HepG2 (cell line): ENCODE measurements at regions not wholly inside any gene's neighbourhood (a gene's known extent, or its start where the extent isn't known, plus 50 kb on each side); places are given as distances from the start of the nearest gene placed in this dataset.

Experiments used
- ATAC-seq: fragments of 200-7000 bp; cut with Tn5 transposase; 3 replicates; pipeline ENCODE4 v1.9.1; 2020; ENCODE audit warnings: mild to moderate bottlenecking, moderate library complexity
- BruUV-seq: library from RNA; stranded (reverse); fragments of 400-500 nt; replicated peaks from 2 replicates; lab custom pipeline; 2021; lab: Mats Ljungman, UMichigan
- CTCF ChIA-PET: fragments of 300-600 bp; formaldehyde crosslinking; extraction: SDS; loops from one replicate; lab custom pipeline; 2021; ENCODE audit warnings: low total read pairs, inconsistent platforms, low intra/inter-chr PET ratio; lab: Yijun Ruan, JAX
- POLR2A ChIA-PET: fragments of 350-600 bp; sonication (Branson Sonifier 250); formaldehyde crosslinking; loops from one replicate; lab custom pipeline; 2020; ENCODE audit warnings: antibody characterized with exemption, inconsistent platforms; lab: Yijun Ruan, JAX
- DNase-seq: peaks from one replicate; pipeline ENCODE4 v3.0.0-alpha.2; 2015; ENCODE audit warnings: low spot score
- FAIRE-seq: peaks from 3 replicates; lab custom pipeline; 2011; peaks lifted over from hg19 to GRCh38; lab: Jason Lieb, UNC
- H2AFZ ChIP-seq: one replicate; pipeline ENCODE4 v1.6.1; 2011; ENCODE audit warnings: low read length, inconsistent platforms
- H3K27ac ChIP-seq: fragments of 300-600 bp; 3 replicates; pipeline ENCODE4 v1.8.0; 2011; ENCODE audit warnings: mixed run types, mild to moderate bottlenecking, mixed read lengths, low read length, inconsistent platforms; ENCODE audit not compliant: insufficient read depth; ENCODE audit errors: extremely low read length
- H3K27me3 ChIP-seq, 2 experiments: fragments of 200-600 bp in 1 of 2; 2 replicates in 1 of 2; 3 replicates in 1 of 2; pipeline versions ENCODE4 v1.6.0 to v1.8.0; 2011; ENCODE audit warnings: low read length in 2 of 2, mild to moderate bottlenecking in 2 of 2, moderate library complexity in 2 of 2, inconsistent platforms in 1 of 2; ENCODE audit not compliant: insufficient read depth in 2 of 2, control insufficient read depth in 1 of 2
- H3K36me3 ChIP-seq, 2 experiments: fragments of 200-600 bp in 1 of 2; replicated peaks in 1 of 2; 2 replicates in 1 of 2; 3 replicates in 1 of 2; pipeline versions ENCODE4 v1.5.1 to v1.8.0; 2011; ENCODE audit warnings: low read length in 2 of 2, inconsistent platforms in 1 of 2; ENCODE audit not compliant: insufficient read depth in 2 of 2, control insufficient read depth in 1 of 2
- H3K4me1 ChIP-seq: 2 replicates; pipeline ENCODE4 v1.5.1; 2012; ENCODE audit warnings: low read length, inconsistent platforms; ENCODE audit not compliant: insufficient read depth
- H3K4me2 ChIP-seq: 2 replicates; pipeline ENCODE4 v1.6.0; 2011; ENCODE audit warnings: low read depth, low read length, inconsistent platforms
- H3K4me3 ChIP-seq, 3 experiments: fragments of 200-600 bp in 1 of 3; sonication (generic), shearing (Covaris generic) in 1 of 3; replicated peaks in 1 of 3; 2 replicates each; pipeline ENCODE4 v1.5.1; 2011 to 2016; ENCODE audit warnings: low read length in 3 of 3, inconsistent platforms in 2 of 3, low read depth in 2 of 3, mild to moderate bottlenecking in 2 of 3, control low read depth in 1 of 3, mixed read lengths in 1 of 3; ENCODE audit not compliant: insufficient read depth in 1 of 3
- H3K79me2 ChIP-seq: one replicate; pipeline ENCODE4 v1.6.1; 2011; ENCODE audit warnings: low read length, inconsistent platforms; ENCODE audit not compliant: insufficient read depth
- H3K9ac ChIP-seq: 2 replicates; pipeline ENCODE4 v1.6.0; 2011; ENCODE audit warnings: mild to moderate bottlenecking, low read depth, low read length, inconsistent platforms; ENCODE audit not compliant: insufficient read depth
- H3K9me3 ChIP-seq: 2 replicates; pipeline ENCODE4 v1.5.1; 2012; ENCODE audit warnings: mild to moderate bottlenecking, low read length
- H4K20me1 ChIP-seq: 2 replicates; pipeline ENCODE4 v1.6.0; 2011; ENCODE audit warnings: inconsistent platforms, mild to moderate bottlenecking, low read length, moderate library complexity; ENCODE audit not compliant: insufficient read depth
- ADNP ChIP-seq: sonication (generic); formaldehyde crosslinking; IDR thresholded peaks from 2 replicates; pipeline ENCODE4 v1.4.0; 2020; ENCODE audit warnings: missing genetic modification reagents
- CCAR2 ChIP-seq: fragments of 200-400 bp; formaldehyde crosslinking; optimal IDR thresholded peaks from 2 replicates; pipeline ENCODE3; 2018; ENCODE audit warnings: low read depth, mild to moderate bottlenecking, low read length, moderate library complexity
- HNRNPL ChIP-seq: fragments of 200-400 bp; formaldehyde crosslinking; IDR thresholded peaks from 2 replicates; pipeline ENCODE4 v1.6.1; 2017; ENCODE audit warnings: mild to moderate bottlenecking, low read depth, low read length
- KDM6A ChIP-seq: IDR thresholded peaks from 2 replicates; pipeline ENCODE4 v1.6.1; 2016; ENCODE audit warnings: low read depth
- NFE2L2 ChIP-seq: fragments of 150-350 bp; IDR thresholded peaks from 2 replicates; pipeline ENCODE4 v1.6.1; 2014; ENCODE audit warnings: low read length
- NR1H2 ChIP-seq: sonication (generic); formaldehyde crosslinking; IDR thresholded peaks from 2 replicates; pipeline ENCODE4 v1.8.1; 2022; ENCODE audit warnings: low read depth, missing genetic modification reagents, borderline replicate concordance
- RFXANK ChIP-seq: IDR thresholded peaks from 2 replicates; pipeline ENCODE4 v1.6.1; 2016
- SALL1 ChIP-seq: sonication (generic); formaldehyde crosslinking; IDR thresholded peaks from 2 replicates; pipeline ENCODE4 v1.8.0; 2022; ENCODE audit warnings: mild to moderate bottlenecking, missing genetic modification reagents
- ZNF431 ChIP-seq: sonication (generic); formaldehyde crosslinking; IDR thresholded peaks from 2 replicates; pipeline ENCODE4 v1.9.0; 2022; ENCODE audit warnings: missing genetic modification reagents, low read depth, mild to moderate bottlenecking, borderline replicate concordance
- ZNF674 ChIP-seq: sonication (generic); formaldehyde crosslinking; IDR thresholded peaks from 2 replicates; pipeline ENCODE4 v1.5.0; 2020; ENCODE audit warnings: low read depth, mild to moderate bottlenecking, missing genetic modification reagents
- WGBS: methylation state at CpG from one replicate; pipeline ENCODE4 v1.1.6; 2017; ENCODE audit warnings: low lambda C conversion rate; 5-methylcytosine and 5-hydroxymethylcytosine counted together
- in situ Hi-C: cut with HindIII; loops from 2 replicates; pipeline ENCODE4 v1.10.0; 2017; ENCODE audit warnings: low pct_unique_long_range_greater_than_20kb; ENCODE audit not compliant: extremely low pct_ligation_motif_present
- intact Hi-C: fragments of 100-400 bp; cut with micrococcal nuclease; formaldehyde crosslinking; loops from one replicate; pipeline ENCODE4 v1.10.0; 2022; ENCODE audit not compliant: unreplicated experiment

DNA sequence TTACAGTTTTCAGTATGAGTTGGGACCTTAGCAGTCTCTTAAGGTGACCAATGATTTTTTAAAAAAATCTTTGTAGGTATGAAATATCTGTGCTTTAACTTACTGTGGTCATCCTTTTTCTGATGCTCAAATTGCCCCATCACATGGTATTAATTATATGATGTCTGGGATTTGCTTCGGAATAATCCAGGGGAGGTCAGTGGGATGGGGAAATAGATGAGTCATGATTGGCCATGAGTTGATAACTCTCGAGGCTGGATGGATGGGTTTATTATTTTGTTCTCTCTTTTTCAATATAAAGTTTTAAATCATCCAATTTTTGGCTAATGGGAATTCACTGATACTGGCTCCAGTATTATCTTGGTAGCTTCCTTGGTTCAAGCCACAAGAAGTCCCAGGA, 370.3 kb upstream of the TPM1 start:
- ATAC-seq (no peak), FAIRE-seq (no peak), DNase-seq (no peak)
- Histone ChIP-seq H2AFZ (no peak overlapping the region), H3K36me3 (0 out of 5 replicates have a peak, but pooled peaks cover 1 to 4% of the 10 kb centered on the region in 2 experiments), H3K27me3 (no peaks in the 10 kb centered on the region), H3K4me3 (no peak overlapping the region), H3K4me2 (no peak overlapping the region), H3K79me2 (no peaks in the 10 kb centered on the region)
- TF ChIP-seq NFE2L2, result peak; percentile 38; the same call in 1 of the 2 replicates
- no peak for TF ChIP-seq HNRNPL
- TF ChIP-seq CCAR2, result no peak
- TF ChIP-seq, all 625 proteins: peak for 1
- BruUV-seq, result no TSS peak
- Histone ChIP-seq H3K4me1 (no peaks in the 10 kb centered on the region), H3K9ac (no peak overlapping the region), H3K27ac (no peak overlapping the region), H3K9me3 (no peaks in the 10 kb centered on the region), H4K20me1 (no peaks in the 10 kb centered on the region)
- in situ Hi-C loops (no loop called here), intact Hi-C loops (no loop called here)
- ChIA-PET CTCF (no interaction called here), POLR2A (no interaction called here)
- 79% methylated on average over 2 of the region's 2 CpGs for WGBS

DNA sequence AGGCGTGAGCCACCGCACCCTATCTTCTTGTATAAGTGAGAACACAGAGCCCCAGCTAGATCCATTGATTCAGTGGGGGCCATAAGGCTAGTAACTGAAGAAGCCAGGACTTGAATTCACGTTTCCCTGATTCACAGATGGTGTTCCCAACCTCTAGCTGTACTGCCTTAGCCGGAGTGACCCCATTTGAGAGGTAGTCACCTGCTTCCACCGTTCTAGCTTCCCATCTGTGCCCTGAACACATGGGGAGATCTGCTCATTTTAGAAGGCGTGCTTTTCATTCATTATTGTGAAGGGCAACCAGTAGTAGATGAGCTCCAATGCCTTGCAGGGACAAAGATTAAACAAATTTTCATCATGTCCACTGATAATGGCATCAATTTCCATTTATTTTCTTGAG, 365.7 kb upstream of the TPM1 start:
- no peak for ATAC-seq
- no peaks in the 10 kb centered on the region for H3K4me1 ChIP-seq
- intact Hi-C loops (no loop called here), in situ Hi-C loops (no loop called here)
- H3K79me2 ChIP-seq, result no peaks in the 10 kb centered on the region
- H2AFZ ChIP-seq, result no peak overlapping the region
- 0 out of 5 replicates have a peak, but pooled peaks cover 1 to 4% of the 10 kb centered on the region in 2 experiments for H3K36me3 ChIP-seq
- H3K4me2 ChIP-seq, result no peak overlapping the region
- no peak overlapping the region for H3K27ac ChIP-seq
- no peaks in the 10 kb centered on the region for H3K9me3 ChIP-seq
- POLR2A ChIA-PET, result no interaction called here
- no peak for DNase-seq
- H4K20me1 ChIP-seq, result no peaks in the 10 kb centered on the region
- no peak overlapping the region for H3K4me3 ChIP-seq
- WGBS, result 89% methylated on average over 6 of the region's 6 CpGs
- H3K9ac ChIP-seq, result no peak overlapping the region
- CTCF ChIA-PET, result no interaction called here
- FAIRE-seq, result no peak
- H3K27me3 ChIP-seq, result no peaks in the 10 kb centered on the region
- BruUV-seq, result no TSS peak
- no peak for TF ChIP-seq ZNF674 (CRISPR knock-in tag)
- no peak for TF ChIP-seq ADNP (CRISPR knock-in tag)
- no peak for TF ChIP-seq ZNF431 (CRISPR knock-in tag)
- no peak for TF ChIP-seq NR1H2 (CRISPR knock-in tag)
- no peak for TF ChIP-seq RFXANK
- TF ChIP-seq KDM6A (CRISPR knock-in tag), result no peak
- no peak for TF ChIP-seq SALL1
